GM21786 (cell line): ENCODE measurements at regions not wholly inside any gene's neighbourhood (a gene's known extent, or its start where the extent isn't known, plus 50 kb on each side); places are given as distances from the start of the nearest gene placed in this dataset.

Experiments
- ATAC-seq: cut with Tn5 transposase; IDR thresholded peaks from one replicate; pipeline ENCODE4 v1.9.1; 2021; ENCODE audit not compliant: unreplicated experiment

DNA sequence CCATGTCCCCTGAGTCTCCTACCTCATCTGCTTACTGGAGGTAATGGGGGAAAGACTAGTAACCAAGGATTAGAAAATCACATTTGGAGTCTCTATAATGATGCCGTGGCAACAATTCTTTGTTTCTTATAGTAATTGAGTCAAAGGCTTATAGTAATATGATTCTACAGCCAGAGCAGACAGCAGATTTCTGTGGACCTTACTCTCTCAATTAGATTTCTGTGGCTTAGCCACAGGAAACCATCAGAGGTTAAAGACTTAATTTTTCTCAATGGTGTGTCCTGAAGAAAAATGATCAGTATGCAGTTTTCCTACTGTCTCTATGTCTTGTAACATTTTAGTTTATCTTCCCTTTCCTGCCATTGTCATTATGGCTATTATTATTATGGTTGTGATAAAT, 59.3 kb upstream of the CD180 start:
- ATAC-seq: no peak

GRCh38 chr5:67253911-67254310, 57.3 kb upstream of the CD180 start:
- no peak for ATAC-seq

GRCh38 chr5:67249590-67249895, 52.9 kb upstream of the CD180 start:
- no peak for ATAC-seq

DNA sequence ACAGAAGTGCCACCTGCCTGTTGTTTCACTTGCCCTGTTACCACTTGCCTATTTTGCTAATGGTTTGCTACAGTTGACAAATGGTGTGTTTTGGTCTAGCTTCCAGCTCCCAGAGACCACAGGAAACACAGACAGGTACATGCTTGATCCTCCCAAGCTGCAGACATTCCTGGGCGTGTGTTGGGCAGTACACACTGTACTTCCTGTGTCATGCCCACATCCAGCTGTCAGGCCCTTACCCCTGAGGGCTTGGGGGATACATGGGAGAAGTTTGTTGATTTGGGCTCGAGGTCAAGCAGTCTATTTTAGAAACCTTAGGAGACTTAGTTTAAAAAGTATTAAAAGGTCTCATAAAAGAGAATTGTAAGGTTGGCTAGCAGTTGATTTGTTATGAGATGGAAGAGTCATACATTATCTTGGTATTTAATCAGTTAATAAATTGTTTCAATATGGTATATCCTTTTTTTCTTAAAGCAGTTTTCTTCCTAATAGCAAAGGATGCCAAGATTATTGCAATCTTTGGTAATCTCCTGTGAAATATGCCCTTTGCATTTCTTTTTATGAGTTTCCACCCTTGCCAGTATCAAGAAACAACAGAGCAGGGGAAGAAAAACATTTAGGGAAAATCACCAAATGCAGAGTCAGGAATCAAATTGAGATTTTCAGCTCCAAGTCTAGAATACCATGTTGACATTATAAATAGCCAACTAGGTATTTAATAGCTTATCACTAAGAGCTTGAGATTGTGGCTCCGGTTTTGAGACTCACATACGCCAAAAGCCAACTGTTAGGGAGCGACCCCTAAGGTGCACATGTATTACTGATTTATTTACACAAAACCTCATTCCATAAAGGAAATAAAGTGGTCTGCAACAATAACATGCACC, 52.3 kb upstream of the CD180 start:
- no peak for ATAC-seq

DNA sequence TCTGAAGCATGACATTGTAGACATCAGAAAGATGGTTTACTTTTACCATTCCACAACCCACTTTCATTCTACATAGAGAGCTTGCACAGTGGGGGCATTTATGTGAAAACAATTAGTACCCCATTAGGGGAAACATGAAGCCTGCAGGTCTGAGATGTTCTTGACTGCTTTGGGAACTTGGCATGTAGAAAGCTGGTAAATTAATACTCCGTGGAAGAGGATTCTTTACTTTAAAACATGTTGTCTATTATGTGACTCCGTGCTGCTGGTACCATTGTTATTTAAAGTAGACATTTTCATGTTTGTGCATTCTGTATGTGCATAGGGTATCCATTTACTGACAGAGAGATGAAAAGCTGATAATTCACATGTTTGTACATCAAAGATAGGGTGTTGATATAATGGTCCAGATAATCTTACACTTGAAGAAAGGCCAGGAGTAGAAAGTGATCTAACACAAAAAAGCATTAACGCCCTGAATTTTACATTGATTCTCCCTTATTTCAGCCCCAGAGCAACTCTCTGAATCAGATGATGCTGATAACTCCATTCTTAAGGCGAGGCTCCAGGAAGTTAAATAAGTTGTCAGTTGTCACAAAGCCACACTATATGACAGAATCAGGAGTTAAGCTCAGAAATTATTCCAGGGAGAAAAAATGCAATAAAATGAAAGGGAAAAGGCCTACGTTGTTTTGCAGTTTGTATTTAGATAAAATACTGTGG, 50.1 kb upstream of the CD180 start:
- no peak for ATAC-seq
